ENCODE measurements at regions not wholly inside any gene's neighbourhood (a gene's known extent, or its start where the extent isn't known, plus 50 kb on each side); places are given as distances from the start of the nearest gene placed in this dataset.

- intact Hi-C loops (cut with micrococcal nuclease) = no loop called here
These were observed 51.4 kb upstream of the LHX1 start for GRCh38 chr17:36885771-36886377.

Measured in T-helper 1 cell treated with Interleukin-12 subunit alpha and Interleukin-12 subunit beta and Interleukin-4 antibody, amounts not matched to agents 30 ng/mL and 1 ng/mL, for 36 hours (primary cell).